Adrenal gland (tissue), 5 donors: ENCODE measurements at regions not wholly inside any gene's neighbourhood (a gene's known extent, or its start where the extent isn't known, plus 50 kb on each side); places are given as distances from the start of the nearest gene placed in this dataset.

ENCODE experiments used
- POLR2A ChIP-seq, 2 donors: fragments of 450-650 bp; IDR thresholded peaks; one replicate each; pipeline ENCODE4 v1.6.1; 2017; ENCODE audit warnings: antibody characterized with exemption in 2 of 2, mild to moderate bottlenecking in 2 of 2, moderate library complexity in 1 of 2
- TF ChIP-seq, protein P1 (sequence below), 6 experiments: fragments of 450-650 bp in 4 of 6; fragments of 200-600 bp in 2 of 6; sonication (generic) in 1 of 6; IDR thresholded peaks; 1 replicate in 5 of 6; 2 replicates in 1 of 6; pipeline versions ENCODE4 v1.5.1 to v1.8.0; 2016 to 2021; ENCODE audit warnings: antibody characterized with exemption in 6 of 6, mild to moderate bottlenecking in 2 of 6, moderate library complexity in 1 of 6
- donor health status: DM: no; HTN: no; CAD: no.

DNA sequence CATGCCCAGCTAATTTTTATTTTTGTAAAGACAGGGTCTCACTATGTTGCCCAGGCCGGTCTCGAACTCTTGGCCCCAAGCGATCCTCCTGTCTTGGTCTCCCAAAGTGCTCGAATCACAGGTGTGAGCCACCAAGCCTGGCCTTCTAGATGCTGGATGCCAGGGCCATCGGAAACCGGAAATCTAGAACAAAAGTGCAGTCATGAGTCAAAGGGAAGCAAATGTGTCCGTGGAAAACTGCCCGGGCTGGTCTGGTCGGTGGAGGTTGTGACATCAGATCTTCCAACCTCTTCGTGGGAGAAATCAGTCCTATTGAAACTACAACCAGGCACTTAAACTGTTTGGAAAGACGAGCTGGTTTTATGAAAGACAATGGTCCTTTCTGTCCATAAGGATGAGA lies 92.3 kb upstream of the SHOX start:
- TF ChIP-seq, protein P1, sequence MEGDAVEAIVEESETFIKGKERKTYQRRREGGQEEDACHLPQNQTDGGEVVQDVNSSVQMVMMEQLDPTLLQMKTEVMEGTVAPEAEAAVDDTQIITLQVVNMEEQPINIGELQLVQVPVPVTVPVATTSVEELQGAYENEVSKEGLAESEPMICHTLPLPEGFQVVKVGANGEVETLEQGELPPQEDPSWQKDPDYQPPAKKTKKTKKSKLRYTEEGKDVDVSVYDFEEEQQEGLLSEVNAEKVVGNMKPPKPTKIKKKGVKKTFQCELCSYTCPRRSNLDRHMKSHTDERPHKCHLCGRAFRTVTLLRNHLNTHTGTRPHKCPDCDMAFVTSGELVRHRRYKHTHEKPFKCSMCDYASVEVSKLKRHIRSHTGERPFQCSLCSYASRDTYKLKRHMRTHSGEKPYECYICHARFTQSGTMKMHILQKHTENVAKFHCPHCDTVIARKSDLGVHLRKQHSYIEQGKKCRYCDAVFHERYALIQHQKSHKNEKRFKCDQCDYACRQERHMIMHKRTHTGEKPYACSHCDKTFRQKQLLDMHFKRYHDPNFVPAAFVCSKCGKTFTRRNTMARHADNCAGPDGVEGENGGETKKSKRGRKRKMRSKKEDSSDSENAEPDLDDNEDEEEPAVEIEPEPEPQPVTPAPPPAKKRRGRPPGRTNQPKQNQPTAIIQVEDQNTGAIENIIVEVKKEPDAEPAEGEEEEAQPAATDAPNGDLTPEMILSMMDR (IDR thresholded peaks at IDR 0.05): no peak
- TF ChIP-seq POLR2A (IDR thresholded peaks at IDR 0.05): no peak
